PC-3 (cell line): ENCODE measurements at regions not wholly inside any gene's neighbourhood (a gene's known extent, or its start where the extent isn't known, plus 50 kb on each side); places are given as distances from the start of the nearest gene placed in this dataset.

Experiments
- EZH2 ChIP-seq: fragments of 300-600 bp; sonication (generic); IDR thresholded peaks from one replicate; pipeline ENCODE4 v1.6.1; 2017; ENCODE audit warnings: antibody characterized with exemption, mild to moderate bottlenecking, low read length; ENCODE audit not compliant: unreplicated experiment
- TF ChIP-seq, protein P1 (sequence below): fragments of 300-600 bp; sonication (generic); conservative IDR thresholded peaks from 2 replicates; pipeline ENCODE4 v1.5.1; 2017; ENCODE audit warnings: antibody characterized with exemption, low read depth, mild to moderate bottlenecking, low read length

DNA sequence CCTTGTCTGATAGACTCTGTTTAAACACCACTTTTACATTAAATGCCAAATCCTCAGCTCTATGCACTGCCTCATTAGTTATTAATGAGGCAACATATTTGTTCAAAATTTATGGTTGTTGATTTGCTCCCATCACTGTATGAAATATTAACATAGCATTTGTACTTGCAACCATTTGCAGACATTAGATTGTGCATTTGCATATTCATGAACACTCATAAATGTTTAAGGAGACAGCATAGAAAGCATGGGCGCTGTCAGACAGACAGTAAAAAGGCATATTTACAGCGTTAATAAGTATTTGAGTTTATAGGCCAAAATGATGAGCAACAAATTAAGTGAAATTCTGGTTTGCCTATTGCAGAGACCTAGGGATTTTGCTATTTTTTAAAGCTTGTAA lies 502.3 kb downstream of the TXNL1 start:
- TF ChIP-seq EZH2: no peak
- TF ChIP-seq, protein P1, sequence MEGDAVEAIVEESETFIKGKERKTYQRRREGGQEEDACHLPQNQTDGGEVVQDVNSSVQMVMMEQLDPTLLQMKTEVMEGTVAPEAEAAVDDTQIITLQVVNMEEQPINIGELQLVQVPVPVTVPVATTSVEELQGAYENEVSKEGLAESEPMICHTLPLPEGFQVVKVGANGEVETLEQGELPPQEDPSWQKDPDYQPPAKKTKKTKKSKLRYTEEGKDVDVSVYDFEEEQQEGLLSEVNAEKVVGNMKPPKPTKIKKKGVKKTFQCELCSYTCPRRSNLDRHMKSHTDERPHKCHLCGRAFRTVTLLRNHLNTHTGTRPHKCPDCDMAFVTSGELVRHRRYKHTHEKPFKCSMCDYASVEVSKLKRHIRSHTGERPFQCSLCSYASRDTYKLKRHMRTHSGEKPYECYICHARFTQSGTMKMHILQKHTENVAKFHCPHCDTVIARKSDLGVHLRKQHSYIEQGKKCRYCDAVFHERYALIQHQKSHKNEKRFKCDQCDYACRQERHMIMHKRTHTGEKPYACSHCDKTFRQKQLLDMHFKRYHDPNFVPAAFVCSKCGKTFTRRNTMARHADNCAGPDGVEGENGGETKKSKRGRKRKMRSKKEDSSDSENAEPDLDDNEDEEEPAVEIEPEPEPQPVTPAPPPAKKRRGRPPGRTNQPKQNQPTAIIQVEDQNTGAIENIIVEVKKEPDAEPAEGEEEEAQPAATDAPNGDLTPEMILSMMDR: no peak
